ENCODE measurements at regions not wholly inside any gene's neighbourhood (a gene's known extent, or its start where the extent isn't known, plus 50 kb on each side); places are given as distances from the start of the nearest gene placed in this dataset.

DNA sequence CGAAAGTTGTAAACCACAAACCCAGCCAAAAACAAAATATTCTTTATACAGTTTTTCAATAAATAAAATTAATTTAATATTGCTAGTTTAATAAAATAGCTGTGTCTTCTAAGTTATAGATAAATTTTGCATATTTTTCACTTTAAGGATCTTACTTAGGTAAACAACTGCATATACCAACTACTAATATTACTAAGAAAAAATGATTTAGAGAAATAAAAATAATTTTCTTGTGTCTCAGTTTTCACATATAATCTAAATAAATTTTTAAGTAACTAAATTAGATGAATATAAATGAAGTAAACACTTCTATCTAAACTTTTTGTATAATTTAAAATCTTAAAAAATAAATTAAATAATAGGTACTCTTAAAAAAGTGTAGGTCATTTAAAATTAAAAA, 67.1 kb upstream of the TOP3B start:
- H3K4me3 ChIP-seq (ENCODE audit: low read depth, low read length): no peak overlapping the region
- DNase-seq: no peak
- in situ Hi-C loops (cut with HindIII; ENCODE audit: low pct_ligation_motif_present, low sequenced_read_pairs): no loop called here
- H3K36me3 ChIP-seq (replicated peaks): no peaks in the 10 kb centered on the region
- TF ChIP-seq, protein P1, sequence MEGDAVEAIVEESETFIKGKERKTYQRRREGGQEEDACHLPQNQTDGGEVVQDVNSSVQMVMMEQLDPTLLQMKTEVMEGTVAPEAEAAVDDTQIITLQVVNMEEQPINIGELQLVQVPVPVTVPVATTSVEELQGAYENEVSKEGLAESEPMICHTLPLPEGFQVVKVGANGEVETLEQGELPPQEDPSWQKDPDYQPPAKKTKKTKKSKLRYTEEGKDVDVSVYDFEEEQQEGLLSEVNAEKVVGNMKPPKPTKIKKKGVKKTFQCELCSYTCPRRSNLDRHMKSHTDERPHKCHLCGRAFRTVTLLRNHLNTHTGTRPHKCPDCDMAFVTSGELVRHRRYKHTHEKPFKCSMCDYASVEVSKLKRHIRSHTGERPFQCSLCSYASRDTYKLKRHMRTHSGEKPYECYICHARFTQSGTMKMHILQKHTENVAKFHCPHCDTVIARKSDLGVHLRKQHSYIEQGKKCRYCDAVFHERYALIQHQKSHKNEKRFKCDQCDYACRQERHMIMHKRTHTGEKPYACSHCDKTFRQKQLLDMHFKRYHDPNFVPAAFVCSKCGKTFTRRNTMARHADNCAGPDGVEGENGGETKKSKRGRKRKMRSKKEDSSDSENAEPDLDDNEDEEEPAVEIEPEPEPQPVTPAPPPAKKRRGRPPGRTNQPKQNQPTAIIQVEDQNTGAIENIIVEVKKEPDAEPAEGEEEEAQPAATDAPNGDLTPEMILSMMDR (IDR thresholded peaks at IDR 0.05; ENCODE audit: low read depth, low read length, missing control alignments): no peak
- H3K27me3 ChIP-seq (replicated peaks): peaks cover 19% of the 10 kb centered on the region
- no peak overlapping the region for H3K27ac ChIP-seq

DNA sequence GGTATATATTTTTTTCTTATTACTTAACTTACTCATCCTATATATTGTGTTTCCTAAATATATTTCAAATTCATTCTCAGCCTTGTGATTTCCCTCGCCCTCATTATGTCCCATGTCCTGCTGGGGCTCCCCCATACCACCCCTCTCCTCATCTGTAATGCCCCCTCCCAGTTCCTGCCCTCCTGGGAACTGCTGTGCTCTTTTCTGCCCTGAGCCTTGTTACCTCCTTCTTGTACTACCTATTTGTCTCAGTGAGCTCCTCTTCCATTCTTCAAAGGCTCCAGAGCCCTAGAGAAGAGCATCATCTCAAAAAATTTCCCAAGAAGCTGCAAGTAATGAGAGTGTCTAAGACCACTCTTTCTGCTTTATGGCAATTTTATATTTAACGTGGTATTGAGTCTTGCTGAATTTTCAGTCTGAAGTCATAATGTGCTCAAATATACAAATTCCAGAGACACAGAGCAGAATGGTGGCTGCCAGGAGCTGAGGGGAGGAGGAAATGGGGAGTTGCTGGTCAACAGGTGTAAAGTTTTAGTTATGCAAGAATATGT, 66.5 kb upstream of the TOP3B start:
- DNase-seq: no peak
- Histone ChIP-seq H3K4me3 (ENCODE audit: low read depth, low read length) (no peak overlapping the region), H3K27me3 (replicated peaks) (peaks cover 21% of the 10 kb centered on the region), H3K27ac (no peak overlapping the region), H3K36me3 (replicated peaks) (no peaks in the 10 kb centered on the region)
- TF ChIP-seq, protein P1 (IDR thresholded peaks at IDR 0.05; ENCODE audit: low read depth, low read length, missing control alignments): no peak
- in situ Hi-C loops (cut with HindIII; ENCODE audit: low pct_ligation_motif_present, low sequenced_read_pairs): no loop called here

DNA sequence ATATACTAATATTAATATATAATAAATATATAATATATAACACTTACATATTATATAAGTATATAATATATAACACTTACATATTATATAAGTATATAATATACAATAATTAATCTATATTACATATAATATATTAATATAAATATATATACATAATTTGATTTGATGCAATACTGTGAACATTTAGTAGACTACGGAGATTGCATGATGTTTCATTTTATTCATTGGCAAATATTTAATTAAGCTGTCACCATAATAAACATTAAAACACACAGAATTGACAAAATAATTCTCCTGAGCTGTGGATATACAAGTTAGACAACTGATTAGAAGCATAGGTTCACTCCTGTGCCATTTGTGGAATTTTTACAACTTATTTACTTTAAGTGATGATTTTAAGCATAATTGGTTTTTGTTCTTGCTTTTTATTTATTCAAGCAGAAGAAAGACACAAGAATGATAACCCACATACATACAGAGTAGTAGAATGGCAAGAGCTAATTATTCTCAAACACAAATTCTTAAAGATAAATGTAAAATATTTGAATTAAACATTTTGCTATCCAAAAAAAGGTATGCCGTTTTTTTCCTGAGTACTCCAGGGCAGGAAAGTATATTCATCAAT, 65.8 kb upstream of the TOP3B start:
- in situ Hi-C loops (cut with HindIII; ENCODE audit: low pct_ligation_motif_present, low sequenced_read_pairs): no loop called here

DNA sequence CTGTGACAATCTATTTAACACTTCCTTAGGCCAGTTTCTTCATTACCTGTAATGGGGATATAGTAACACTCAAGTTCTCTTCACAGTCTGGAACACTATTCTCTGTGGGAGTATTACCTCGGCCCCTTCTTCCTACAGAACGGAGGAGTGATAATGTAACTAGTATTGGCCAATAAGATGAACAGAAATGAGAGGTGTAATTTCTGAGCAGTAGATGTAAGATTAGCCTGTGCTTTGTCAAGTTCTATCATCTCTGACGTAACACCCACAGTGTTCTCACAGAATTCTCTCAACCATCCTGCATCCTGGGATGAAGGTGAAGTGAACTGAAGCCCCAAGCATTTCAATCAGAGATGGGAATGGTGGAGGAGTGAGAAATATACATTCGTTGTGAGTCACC, 65.2 kb upstream of the TOP3B start:
- TF ChIP-seq, protein P1 (IDR thresholded peaks at IDR 0.05; ENCODE audit: low read depth, low read length, missing control alignments): no peak
- H3K36me3 ChIP-seq (replicated peaks): no peaks in the 10 kb centered on the region
- H3K27me3 ChIP-seq (replicated peaks): peaks cover 23% of the 10 kb centered on the region
- in situ Hi-C loops (cut with HindIII; ENCODE audit: low pct_ligation_motif_present, low sequenced_read_pairs): no loop called here
- no peak for DNase-seq
- H3K27ac ChIP-seq: no peak overlapping the region
- no peak overlapping the region for H3K4me3 ChIP-seq (ENCODE audit: low read depth, low read length)

More for the DNA sequence above, 65.8 kb upstream of the TOP3B start:
- no peaks in the 10 kb centered on the region for H3K36me3 ChIP-seq (replicated peaks)
- DNase-seq: no peak
- H3K4me3 ChIP-seq (ENCODE audit: low read depth, low read length): no peak overlapping the region
- H3K27me3 ChIP-seq (replicated peaks): peaks cover 23% of the 10 kb centered on the region
- H3K27ac ChIP-seq: no peak overlapping the region
- TF ChIP-seq, protein P1 (IDR thresholded peaks at IDR 0.05; ENCODE audit: low read depth, low read length, missing control alignments): no peak

DNA sequence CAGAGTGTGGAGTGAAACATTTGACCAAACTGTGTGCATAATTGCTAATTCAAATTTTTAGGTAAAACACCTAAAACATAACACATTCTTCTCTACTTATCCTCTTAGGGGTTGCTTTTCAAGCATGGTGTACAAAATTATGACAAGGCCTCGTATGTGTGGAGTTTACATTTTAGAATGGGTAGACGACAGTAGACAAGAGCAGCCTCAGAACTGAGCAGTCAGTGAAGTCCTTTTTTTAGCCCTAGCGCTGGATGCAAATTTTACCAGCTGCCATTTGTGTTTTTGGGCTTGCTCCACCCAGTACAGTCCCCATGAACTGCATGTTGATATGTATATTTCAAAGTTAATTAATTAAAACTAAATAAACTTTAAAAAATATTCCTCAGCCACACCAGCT, 64.7 kb upstream of the TOP3B start:
- Histone ChIP-seq H3K4me3 (ENCODE audit: low read depth, low read length) (no peak overlapping the region), H3K36me3 (replicated peaks) (no peaks in the 10 kb centered on the region), H3K27ac (no peak overlapping the region), H3K27me3 (replicated peaks) (peaks cover 23% of the 10 kb centered on the region)
- TF ChIP-seq, protein P1 (IDR thresholded peaks at IDR 0.05; ENCODE audit: low read depth, low read length, missing control alignments): no peak
- in situ Hi-C loops (cut with HindIII; ENCODE audit: low pct_ligation_motif_present, low sequenced_read_pairs): no loop called here
- no peak for DNase-seq

DNA sequence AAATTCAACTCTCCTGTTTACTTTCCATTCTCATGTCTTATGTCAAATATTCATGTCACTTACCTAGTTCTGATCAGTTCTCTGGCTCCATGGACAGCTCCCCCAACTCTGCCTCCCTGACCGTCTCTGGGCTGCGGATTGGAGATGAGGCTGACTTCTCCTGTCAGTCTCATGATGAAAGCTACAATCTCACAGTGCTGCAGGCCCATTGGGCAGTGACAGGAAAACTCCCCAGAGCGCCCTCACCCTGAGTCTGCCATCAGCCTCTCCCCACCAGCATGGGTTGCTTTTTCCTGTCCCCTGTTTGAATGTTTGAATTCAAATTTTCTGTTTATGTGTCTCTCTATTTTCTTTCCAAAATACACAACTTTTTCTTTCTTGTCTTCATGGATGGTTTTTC, 63.8 kb upstream of the TOP3B start:
- no peak overlapping the region for H3K27ac ChIP-seq

More for the DNA sequence above, 63.8 kb upstream of the TOP3B start:
- DNase-seq: no peak
- TF ChIP-seq, protein P1 (IDR thresholded peaks at IDR 0.05; ENCODE audit: low read depth, low read length, missing control alignments): no peak
- Histone ChIP-seq H3K36me3 (replicated peaks) (no peaks in the 10 kb centered on the region), H3K4me3 (ENCODE audit: low read depth, low read length) (no peak overlapping the region), H3K27me3 (replicated peaks) (peaks cover 26% of the 10 kb centered on the region)
- in situ Hi-C loops (cut with HindIII; ENCODE audit: low pct_ligation_motif_present, low sequenced_read_pairs): no loop called here

Data from brain microvascular endothelial cell (primary cell).